Tibial nerve (tissue), 4 donors: ENCODE measurements at regions not wholly inside any gene's neighbourhood (a gene's known extent, or its start where the extent isn't known, plus 50 kb on each side); places are given as distances from the start of the nearest gene placed in this dataset.

Experiments
- DNase-seq, 2 donors: peaks; one replicate each; pipeline ENCODE4 v3.0.0-alpha.2; 2019; ENCODE audit warnings: low spot score in 2 of 2
- H3K27ac ChIP-seq, 4 donors: fragments of 200-600 bp; sonication (generic) in 3 of 4; one replicate each; pipeline ENCODE4 v1.5.1; 2017 to 2019; ENCODE audit warnings: mild to moderate bottlenecking in 1 of 4
- H3K27me3 ChIP-seq, 2 donors: fragments of 200-600 bp; sonication (generic) in 1 of 2; one replicate each; pipeline versions ENCODE4 v1.5.1 to v1.6.0; 2017 to 2019
- H3K36me3 ChIP-seq, 3 donors: fragments of 200-600 bp; sonication (generic); one replicate each; pipeline ENCODE4 v1.5.1; 2018 to 2019
- H3K4me1 ChIP-seq, 4 donors: fragments of 200-600 bp; sonication (generic) in 3 of 4; one replicate each; pipeline ENCODE4 v1.5.1; 2017 to 2019
- H3K4me3 ChIP-seq, 4 donors: fragments of 200-600 bp; sonication (generic) in 3 of 4; one replicate each; pipeline ENCODE4 v1.5.1; 2017 to 2019; ENCODE audit warnings: mild to moderate bottlenecking in 1 of 4, moderate library complexity in 1 of 4
- H3K9me3 ChIP-seq, 4 donors: fragments of 200-600 bp; sonication (generic) in 3 of 4; one replicate each; pipeline ENCODE4 v1.5.1; 2017 to 2019
- CTCF ChIP-seq, 5 experiments: fragments of 200-600 bp in 3 of 5; fragments of 450-650 bp in 2 of 5; sonication (generic) in 3 of 5; IDR thresholded peaks; one replicate each; pipeline ENCODE4 v1.5.1; 2016 to 2019; ENCODE audit warnings: antibody characterized with exemption in 5 of 5, mild to moderate bottlenecking in 3 of 5, moderate library complexity in 2 of 5
- EP300 ChIP-seq, 2 donors: sonication (generic); formaldehyde crosslinking; IDR thresholded peaks; one replicate each; pipeline ENCODE4 v1.6.1; 2017; ENCODE audit warnings: antibody characterized with exemption in 2 of 2, mild to moderate bottlenecking in 1 of 2
- POLR2A ChIP-seq, 2 donors: fragments of 450-650 bp; IDR thresholded peaks; one replicate each; pipeline ENCODE4 v1.6.1; 2017; ENCODE audit warnings: antibody characterized with exemption in 2 of 2, mild to moderate bottlenecking in 2 of 2, moderate library complexity in 2 of 2
- WGBS, 2 donors: methylation state at CpG; one replicate each; pipeline ENCODE4 v1.1.5; 2018; 5-methylcytosine and 5-hydroxymethylcytosine counted together

- Histone ChIP-seq H3K4me1 (no peaks in the 10 kb centered on the region), H3K27ac (no peak overlapping the region), H3K36me3 (no peaks in the 10 kb centered on the region), H3K9me3 (peaks cover 0 to 4% (median 0%) of the 10 kb centered on the region in 4 donors), H3K27me3 (no peaks in the 10 kb centered on the region), H3K4me3 (no peak overlapping the region)
- TF ChIP-seq POLR2A (IDR thresholded peaks at IDR 0.05): no peak
- TF ChIP-seq CTCF (IDR thresholded peaks at IDR 0.05): no peak
- no peak for TF ChIP-seq EP300 (IDR thresholded peaks at IDR 0.05)
- WGBS, 2 donors: 91 to 96% methylated on average over 2 of the region's 2 CpGs
- DNase-seq: no peak
Measured at GRCh38 chr18:22624176-22624575, 206.5 kb upstream of the CTAGE1 start.

GRCh38 chr18:22625406-22625805, 207.7 kb upstream of the CTAGE1 start:
- H3K36me3 ChIP-seq: no peaks in the 10 kb centered on the region
- H3K4me1 ChIP-seq: no peaks in the 10 kb centered on the region
- peaks cover 0 to 4% (median 0%) of the 10 kb centered on the region in 4 donors for H3K9me3 ChIP-seq
- H3K27me3 ChIP-seq: no peaks in the 10 kb centered on the region
- DNase-seq: no peak
- 74 to 95% methylated on average over 2 of the region's 2 CpGs for WGBS, 2 donors
- no peak overlapping the region for H3K27ac ChIP-seq
- TF ChIP-seq POLR2A (IDR thresholded peaks at IDR 0.05) (no peak), CTCF (IDR thresholded peaks at IDR 0.05) (no peak), EP300 (IDR thresholded peaks at IDR 0.05) (no peak)
- no peak overlapping the region for H3K4me3 ChIP-seq

- 86 to 88% methylated on average over 3 of the region's 3 CpGs for WGBS, 2 donors
- Histone ChIP-seq H3K27me3 (no peaks in the 10 kb centered on the region), H3K9me3 (peaks cover 0 to 4% (median 2%) of the 10 kb centered on the region in 4 donors), H3K4me3 (no peak overlapping the region), H3K27ac (no peak overlapping the region), H3K36me3 (no peaks in the 10 kb centered on the region), H3K4me1 (no peaks in the 10 kb centered on the region)
- no peak for TF ChIP-seq EP300 (IDR thresholded peaks at IDR 0.05)
- no peak for TF ChIP-seq CTCF (IDR thresholded peaks at IDR 0.05)
- TF ChIP-seq POLR2A (IDR thresholded peaks at IDR 0.05): no peak
- DNase-seq: no peak
Measured at GRCh38 chr18:22626771-22627170, 209.1 kb upstream of the CTAGE1 start.

- no peaks in the 10 kb centered on the region for H3K36me3 ChIP-seq
- no peak for DNase-seq
- no peak overlapping the region for H3K27ac ChIP-seq
- H3K4me3 ChIP-seq: no peak overlapping the region
- H3K9me3 ChIP-seq: peaks cover 0 to 4% (median 2%) of the 10 kb centered on the region in 4 donors
- 81 to 86% methylated on average over 1 of the region's 1 CpG for WGBS, 2 donors
- H3K27me3 ChIP-seq: no peaks in the 10 kb centered on the region
- H3K4me1 ChIP-seq: no peaks in the 10 kb centered on the region
- TF ChIP-seq CTCF (IDR thresholded peaks at IDR 0.05): no peak
- TF ChIP-seq POLR2A (IDR thresholded peaks at IDR 0.05): no peak
- no peak for TF ChIP-seq EP300 (IDR thresholded peaks at IDR 0.05)
Measured at GRCh38 chr18:22627506-22627905, 209.8 kb upstream of the CTAGE1 start.

GRCh38 chr18:22628795-22629510, 211.2 kb upstream of the CTAGE1 start:
- Histone ChIP-seq H3K9me3 (peaks cover 0 to 4% (median 2%) of the 10 kb centered on the region in 4 donors), H3K4me1 (no peaks in the 10 kb centered on the region), H3K27ac (no peak overlapping the region), H3K27me3 (no peaks in the 10 kb centered on the region), H3K36me3 (no peaks in the 10 kb centered on the region), H3K4me3 (no peak overlapping the region)
- 62 to 63% methylated on average over 14 of the region's 14 CpGs for WGBS, 2 donors
- DNase-seq: no peak
- TF ChIP-seq EP300 (IDR thresholded peaks at IDR 0.05) (no peak), POLR2A (IDR thresholded peaks at IDR 0.05) (no peak), CTCF (IDR thresholded peaks at IDR 0.05) (no peak)
